DOHH2 (cell line): ENCODE measurements at regions not wholly inside any gene's neighbourhood (a gene's known extent, or its start where the extent isn't known, plus 50 kb on each side); places are given as distances from the start of the nearest gene placed in this dataset.
"Not testable (repeated sequence)": the region's sequence is repeated elsewhere in the genome, so short reads cannot be mapped to it uniquely, and the experiment has no call there.

Experiments used
- EZH2phosphoT487 ChIP-seq: fragments of 200-600 bp; sonication (generic); IDR thresholded peaks from 2 replicates; pipeline ENCODE4 v1.6.1; 2017; ENCODE audit warnings: borderline replicate concordance, mild to moderate bottlenecking, antibody characterized with exemption, low read length, moderate library complexity, mixed read lengths
- TF ChIP-seq, protein P1 (sequence below): fragments of 200-600 bp; sonication (generic); IDR thresholded peaks from one replicate; pipeline ENCODE4 v1.5.1; 2014; ENCODE audit warnings: antibody characterized with exemption, mild to moderate bottlenecking, low read depth, low read length; ENCODE audit not compliant: poor library complexity, severe bottlenecking

DNA sequence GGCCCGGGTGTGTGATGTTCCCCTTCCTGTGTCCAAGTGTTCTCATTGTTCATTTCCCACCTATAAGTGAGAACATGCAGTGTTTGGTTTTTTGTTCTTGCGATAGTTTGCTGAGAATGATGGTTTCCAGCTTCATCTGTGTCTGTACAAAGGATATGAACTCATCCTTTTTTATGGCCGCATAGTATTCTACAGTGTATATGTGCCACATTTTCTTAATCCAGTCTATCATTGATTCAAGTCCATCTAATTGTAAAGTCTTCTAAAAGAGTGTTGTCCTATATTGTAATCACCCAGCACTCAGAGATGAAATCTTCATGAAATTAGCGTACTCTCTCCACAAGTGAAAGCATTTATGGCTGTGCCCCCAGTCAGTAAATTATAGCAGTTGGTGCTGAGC, 1096.6 kb downstream of the UQCRFS1 start:
- TF ChIP-seq, protein P1, sequence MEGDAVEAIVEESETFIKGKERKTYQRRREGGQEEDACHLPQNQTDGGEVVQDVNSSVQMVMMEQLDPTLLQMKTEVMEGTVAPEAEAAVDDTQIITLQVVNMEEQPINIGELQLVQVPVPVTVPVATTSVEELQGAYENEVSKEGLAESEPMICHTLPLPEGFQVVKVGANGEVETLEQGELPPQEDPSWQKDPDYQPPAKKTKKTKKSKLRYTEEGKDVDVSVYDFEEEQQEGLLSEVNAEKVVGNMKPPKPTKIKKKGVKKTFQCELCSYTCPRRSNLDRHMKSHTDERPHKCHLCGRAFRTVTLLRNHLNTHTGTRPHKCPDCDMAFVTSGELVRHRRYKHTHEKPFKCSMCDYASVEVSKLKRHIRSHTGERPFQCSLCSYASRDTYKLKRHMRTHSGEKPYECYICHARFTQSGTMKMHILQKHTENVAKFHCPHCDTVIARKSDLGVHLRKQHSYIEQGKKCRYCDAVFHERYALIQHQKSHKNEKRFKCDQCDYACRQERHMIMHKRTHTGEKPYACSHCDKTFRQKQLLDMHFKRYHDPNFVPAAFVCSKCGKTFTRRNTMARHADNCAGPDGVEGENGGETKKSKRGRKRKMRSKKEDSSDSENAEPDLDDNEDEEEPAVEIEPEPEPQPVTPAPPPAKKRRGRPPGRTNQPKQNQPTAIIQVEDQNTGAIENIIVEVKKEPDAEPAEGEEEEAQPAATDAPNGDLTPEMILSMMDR, result not testable (repeated sequence)
- not testable (repeated sequence) for TF ChIP-seq EZH2phosphoT487
